ENCODE measurements at regions not wholly inside any gene's neighbourhood (a gene's known extent, or its start where the extent isn't known, plus 50 kb on each side); places are given as distances from the start of the nearest gene placed in this dataset.
"Not testable (repeated sequence)": the region's sequence is repeated elsewhere in the genome, so short reads cannot be mapped to it uniquely, and the experiment has no call there.

- no peak for DNase-seq
These were observed 97.6 kb downstream of the PPIAL4G start for GRCh38 chr1:148385371-148386030.

- no peak for DNase-seq
These were observed 99.1 kb downstream of the PPIAL4G start for GRCh38 chr1:148383966-148384365.

GRCh38 chr1:148379697-148380096 is 103.4 kb downstream of the PPIAL4G start:
- no peak for DNase-seq

- DNase-seq = no peak
These were observed 104.0 kb downstream of the PPIAL4G start for GRCh38 chr1:148379170-148379500.

GRCh38 chr1:148377992-148378391 is 105.1 kb downstream of the PPIAL4G start:
- not testable (repeated sequence) for DNase-seq

- DNase-seq = not testable (repeated sequence)
These were observed 106.1 kb downstream of the PPIAL4G start for GRCh38 chr1:148377045-148377444.

- DNase-seq = no peak
These were observed 109.0 kb downstream of the PPIAL4G start for GRCh38 chr1:148374101-148374500.

- DNase-seq = no peak
These were observed 109.7 kb downstream of the PPIAL4G start for GRCh38 chr1:148373192-148373925.

GRCh38 chr1:148372731-148373130 is 110.4 kb downstream of the PPIAL4G start:
- no peak for DNase-seq

- not testable (repeated sequence) for DNase-seq
These were observed 110.9 kb downstream of the PPIAL4G start for GRCh38 chr1:148372051-148372726.

- DNase-seq = peak; percentile 53
These were observed 111.5 kb downstream of the PPIAL4G start for GRCh38 chr1:148371551-148371994.

- DNase-seq = not testable (repeated sequence)
These were observed 112.4 kb downstream of the PPIAL4G start for GRCh38 chr1:148370661-148371060.

GRCh38 chr1:148367596-148367995 is 115.5 kb downstream of the PPIAL4G start:
- DNase-seq = no peak

- not testable (repeated sequence) for DNase-seq
These were observed 116.9 kb downstream of the PPIAL4G start for GRCh38 chr1:148366136-148366753.

GRCh38 chr1:148365151-148365550 is 118.0 kb downstream of the PPIAL4G start:
- DNase-seq = not testable (repeated sequence)

GRCh38 chr1:148363979-148364378 is 119.1 kb downstream of the PPIAL4G start:
- DNase-seq = not testable (repeated sequence)

- DNase-seq = no peak
These were observed 119.7 kb downstream of the PPIAL4G start for GRCh38 chr1:148363439-148363810.

- DNase-seq = no peak
These were observed 120.3 kb downstream of the PPIAL4G start for GRCh38 chr1:148362626-148363438.

- no peak for DNase-seq
These were observed 120.9 kb downstream of the PPIAL4G start for GRCh38 chr1:148362216-148362611.

- DNase-seq = peak; percentile 58
These were observed 121.5 kb downstream of the PPIAL4G start for GRCh38 chr1:148361427-148362215.

GRCh38 chr1:148357037-148357436 is 126.1 kb downstream of the PPIAL4G start:
- no peak for DNase-seq

- no peak for DNase-seq
These were observed 127.1 kb downstream of the PPIAL4G start for GRCh38 chr1:148355976-148356375.

Measured in NCI-H69 (cell line).